HG03558 (cell line): ENCODE measurements at regions not wholly inside any gene's neighbourhood (a gene's known extent, or its start where the extent isn't known, plus 50 kb on each side); places are given as distances from the start of the nearest gene placed in this dataset.

ENCODE experiments used
- ATAC-seq: cut with Tn5 transposase; IDR thresholded peaks from one replicate; pipeline ENCODE4 v1.9.1; 2021; ENCODE audit warnings: moderate number of reproducible peaks; ENCODE audit not compliant: unreplicated experiment; ENCODE audit errors: extremely low read depth

GRCh38 chr4:186924723-186925122 is 201.1 kb upstream of the FAT1 start:
- ATAC-seq, result no peak

- ATAC-seq, result no peak
Observed at GRCh38 chr4:186927624-186928023, 204.0 kb upstream of the FAT1 start.

GRCh38 chr4:186930024-186930423 is 206.4 kb upstream of the FAT1 start:
- no peak for ATAC-seq

- ATAC-seq, result no peak
Observed at GRCh38 chr4:186931519-186931918, 207.9 kb upstream of the FAT1 start.

GRCh38 chr4:186932196-186932595 is 208.5 kb upstream of the FAT1 start:
- ATAC-seq, result no peak

- no peak for ATAC-seq
Observed at GRCh38 chr4:186932631-186933187, 209.1 kb upstream of the FAT1 start.

- no peak for ATAC-seq
Observed at GRCh38 chr4:186934244-186934643, 210.6 kb upstream of the FAT1 start.

- ATAC-seq, result no peak
Observed at GRCh38 chr4:186934841-186935443, 211.3 kb upstream of the FAT1 start.

- ATAC-seq, result no peak
Observed at GRCh38 chr4:186935901-186936300, 212.2 kb upstream of the FAT1 start.

GRCh38 chr4:186936496-186937375 is 213.1 kb upstream of the FAT1 start:
- ATAC-seq, result no peak

- ATAC-seq, result no peak
Observed at GRCh38 chr4:186939226-186939625, 215.6 kb upstream of the FAT1 start.

GRCh38 chr4:186939766-186940165 is 216.1 kb upstream of the FAT1 start:
- no peak for ATAC-seq

GRCh38 chr4:186940476-186940875 is 216.8 kb upstream of the FAT1 start:
- ATAC-seq, result no peak

- ATAC-seq, result no peak
Observed at GRCh38 chr4:186942758-186943377, 219.2 kb upstream of the FAT1 start.

GRCh38 chr4:186943411-186943810 is 219.8 kb upstream of the FAT1 start:
- ATAC-seq, result no peak

GRCh38 chr4:186946136-186946535 is 222.5 kb upstream of the FAT1 start:
- no peak for ATAC-seq

GRCh38 chr4:186946682-186947294 is 223.1 kb upstream of the FAT1 start:
- no peak for ATAC-seq

- no peak for ATAC-seq
Observed at GRCh38 chr4:186948361-186949242, 224.9 kb upstream of the FAT1 start.

- no peak for ATAC-seq
Observed at GRCh38 chr4:186949847-186950246, 226.2 kb upstream of the FAT1 start.

GRCh38 chr4:186952709-186953108 is 229.1 kb upstream of the FAT1 start:
- no peak for ATAC-seq
